Fibroblast of lung (primary cell): ENCODE measurements at regions not wholly inside any gene's neighbourhood (a gene's known extent, or its start where the extent isn't known, plus 50 kb on each side); places are given as distances from the start of the nearest gene placed in this dataset.

ENCODE experiments used
- CTCF ChIP-seq, 2 donors: IDR thresholded peaks in 1 of 2; conservative IDR thresholded peaks in 1 of 2; 1 replicate in 1 of 2; 2 replicates in 1 of 2; pipeline ENCODE4 v1.5.1; 2011 to 2012; ENCODE audit warnings: low read length in 2 of 2, control low read depth in 1 of 2, inconsistent platforms in 1 of 2, low read depth in 1 of 2, mild to moderate bottlenecking in 1 of 2
- EZH2 ChIP-seq: IDR thresholded peaks from 2 replicates; pipeline ENCODE4 v1.5.1; 2012; ENCODE audit warnings: low read length, control low read depth, mild to moderate bottlenecking; ENCODE audit errors: missing control alignments

DNA sequence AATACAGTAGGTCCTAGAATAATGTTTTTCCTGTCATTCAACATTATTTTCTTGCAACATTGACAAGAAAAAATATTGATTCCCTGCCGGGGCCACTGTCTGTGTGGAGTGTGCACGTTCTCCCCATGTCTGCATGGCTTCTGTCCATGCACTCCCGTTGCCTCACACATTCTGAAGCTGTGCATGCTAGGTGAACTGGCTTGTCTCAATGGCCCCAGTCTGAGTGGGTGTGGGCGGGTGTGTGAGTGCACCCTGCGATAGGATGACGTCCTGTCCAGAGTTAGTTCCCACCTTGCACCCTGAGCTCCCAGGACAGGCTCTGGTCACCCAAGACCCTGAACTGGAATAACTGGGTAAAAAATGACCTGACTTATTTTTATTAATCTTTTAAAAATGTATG is 186.1 kb downstream of the CAND1 start:
- no peak for TF ChIP-seq CTCF (conservative IDR thresholded peaks at IDR 0.05 in 1 of 2, IDR thresholded peaks at IDR 0.05 in 1 of 2; ENCODE audit: low read depth in 1 of 2, low read length in 2 of 2)
- no peak for TF ChIP-seq EZH2
